GM12874 (cell line): ENCODE measurements at regions not wholly inside any gene's neighbourhood (a gene's known extent, or its start where the extent isn't known, plus 50 kb on each side); places are given as distances from the start of the nearest gene placed in this dataset.

Experiments
- CTCF ChIP-seq: IDR thresholded peaks from 2 replicates; pipeline ENCODE4 v1.5.1; 2011; ENCODE audit warnings: low read depth, mild to moderate bottlenecking, control low read depth, low read length, moderate library complexity; ENCODE audit not compliant: insufficient read depth

GRCh38 chr10:121128164-121128563, 277.0 kb downstream of the WDR11 start:
- TF ChIP-seq CTCF = no peak

- no peak for TF ChIP-seq CTCF
These were observed 278.1 kb downstream of the WDR11 start for GRCh38 chr10:121129266-121129665.

GRCh38 chr10:121130382-121130781, 279.2 kb downstream of the WDR11 start:
- no peak for TF ChIP-seq CTCF

- TF ChIP-seq CTCF = no peak
These were observed 279.9 kb downstream of the WDR11 start for GRCh38 chr10:121131014-121131413.

GRCh38 chr10:121131426-121132265, 280.5 kb downstream of the WDR11 start:
- TF ChIP-seq CTCF = no peak

- TF ChIP-seq CTCF = no peak
These were observed 281.1 kb downstream of the WDR11 start for GRCh38 chr10:121132273-121132672.

GRCh38 chr10:121133901-121134300, 282.7 kb downstream of the WDR11 start:
- no peak for TF ChIP-seq CTCF
